ENCODE measurements at regions not wholly inside any gene's neighbourhood (a gene's known extent, or its start where the extent isn't known, plus 50 kb on each side); places are given as distances from the start of the nearest gene placed in this dataset.

- peak; percentile 47 for DNase-seq (ENCODE audit: low read depth)
- TF ChIP-seq CTCF (IDR thresholded peaks at IDR 0.05; ENCODE audit: insufficient read depth, low read depth, low read length, missing control alignments) = peak; percentile 36
These were observed 62.5 kb upstream of the PTPN3 start for GRCh38 chr9:109560470-109561132.

GRCh38 chr9:109561137-109561536 lies 63.0 kb upstream of the PTPN3 start:
- no peak overlapping the region for H3K4me3 ChIP-seq (ENCODE audit: low read length)
- no peak for TF ChIP-seq CTCF (IDR thresholded peaks at IDR 0.05; ENCODE audit: insufficient read depth, low read depth, low read length, missing control alignments)
- no peak for DNase-seq (ENCODE audit: low read depth)

More at GRCh38 chr9:109560470-109561132, 62.5 kb upstream of the PTPN3 start:
- H3K4me3 ChIP-seq (ENCODE audit: low read length) = no peak overlapping the region

- DNase-seq (ENCODE audit: low read depth) = no peak
- H3K4me3 ChIP-seq (ENCODE audit: low read length) = no peak overlapping the region
- TF ChIP-seq CTCF (IDR thresholded peaks at IDR 0.05; ENCODE audit: insufficient read depth, low read depth, low read length, missing control alignments) = no peak
These were observed 70.0 kb upstream of the PTPN3 start for GRCh38 chr9:109568089-109568488.

- DNase-seq (ENCODE audit: low read depth) = no peak
- no peak overlapping the region for H3K4me3 ChIP-seq (ENCODE audit: low read length)
- TF ChIP-seq CTCF (IDR thresholded peaks at IDR 0.05; ENCODE audit: insufficient read depth, low read depth, low read length, missing control alignments) = no peak
These were observed 70.6 kb upstream of the PTPN3 start for GRCh38 chr9:109568568-109569210.

GRCh38 chr9:109574061-109574882 lies 76.2 kb upstream of the PTPN3 start:
- H3K4me3 ChIP-seq (ENCODE audit: low read length) = no peak overlapping the region
- peak; percentile 75 for TF ChIP-seq CTCF (IDR thresholded peaks at IDR 0.05; ENCODE audit: insufficient read depth, low read depth, low read length, missing control alignments)
- DNase-seq (ENCODE audit: low read depth) = peak; percentile 67

GRCh38 chr9:109576762-109577161 lies 78.7 kb upstream of the PTPN3 start:
- no peak overlapping the region for H3K4me3 ChIP-seq (ENCODE audit: low read length)
- TF ChIP-seq CTCF (IDR thresholded peaks at IDR 0.05; ENCODE audit: insufficient read depth, low read depth, low read length, missing control alignments) = no peak
- DNase-seq (ENCODE audit: low read depth) = peak; percentile 34

All from epithelial cell of esophagus (primary cell).